Right lung (tissue), 2 donors: ENCODE measurements at regions not wholly inside any gene's neighbourhood (a gene's known extent, or its start where the extent isn't known, plus 50 kb on each side); places are given as distances from the start of the nearest gene placed in this dataset.
A peak's percentile ranks its signal among the peaks of the same experiment; 100 is the strongest.

Experiments used
- DNase-seq, 2 donors: peaks; one replicate each; pipeline ENCODE4 v3.0.0-alpha.2; 2013

- DNase-seq = no peak
Observed at GRCh38 chr5:5589857-5590256, 167.4 kb downstream of the ICE1 start.

- DNase-seq = no peak
Observed at GRCh38 chr5:5588887-5589826, 166.7 kb downstream of the ICE1 start.

GRCh38 chr5:5588386-5588785, 165.9 kb downstream of the ICE1 start:
- no peak for DNase-seq

GRCh38 chr5:5587474-5587873, 165.0 kb downstream of the ICE1 start:
- no peak for DNase-seq

- no peak for DNase-seq
Observed at GRCh38 chr5:5586721-5587120, 164.2 kb downstream of the ICE1 start.

- no peak for DNase-seq
Observed at GRCh38 chr5:5585751-5586341, 163.4 kb downstream of the ICE1 start.

GRCh38 chr5:5584751-5585150, 162.3 kb downstream of the ICE1 start:
- DNase-seq = no peak

- no peak for DNase-seq
Observed at GRCh38 chr5:5584236-5584745, 161.8 kb downstream of the ICE1 start.

- DNase-seq = no peak
Observed at GRCh38 chr5:5583832-5584231, 161.4 kb downstream of the ICE1 start.

- no peak for DNase-seq
Observed at GRCh38 chr5:5583023-5583765, 160.7 kb downstream of the ICE1 start.

GRCh38 chr5:5581080-5581479, 158.6 kb downstream of the ICE1 start:
- no peak for DNase-seq

- no peak for DNase-seq
Observed at GRCh38 chr5:5576744-5577143, 154.3 kb downstream of the ICE1 start.

- no peak for DNase-seq
Observed at GRCh38 chr5:5575461-5575860, 153.0 kb downstream of the ICE1 start.

GRCh38 chr5:5573798-5574380, 151.4 kb downstream of the ICE1 start:
- no peak for DNase-seq

- DNase-seq = peak; percentile 41 to 53
Observed at GRCh38 chr5:5572976-5573797, 150.7 kb downstream of the ICE1 start.

GRCh38 chr5:5572010-5572865, 149.8 kb downstream of the ICE1 start:
- DNase-seq = no peak

- DNase-seq = no peak
Observed at GRCh38 chr5:5570646-5571045, 148.2 kb downstream of the ICE1 start.

- DNase-seq = no peak
Observed at GRCh38 chr5:5564898-5565297, 142.4 kb downstream of the ICE1 start.

GRCh38 chr5:5560016-5560415, 137.5 kb downstream of the ICE1 start:
- no peak for DNase-seq
